ENCODE measurements at regions not wholly inside any gene's neighbourhood (a gene's known extent, or its start where the extent isn't known, plus 50 kb on each side); places are given as distances from the start of the nearest gene placed in this dataset.
"Not testable (repeated sequence)": the region's sequence is repeated elsewhere in the genome, so short reads cannot be mapped to it uniquely, and the experiment has no call there.

DNA sequence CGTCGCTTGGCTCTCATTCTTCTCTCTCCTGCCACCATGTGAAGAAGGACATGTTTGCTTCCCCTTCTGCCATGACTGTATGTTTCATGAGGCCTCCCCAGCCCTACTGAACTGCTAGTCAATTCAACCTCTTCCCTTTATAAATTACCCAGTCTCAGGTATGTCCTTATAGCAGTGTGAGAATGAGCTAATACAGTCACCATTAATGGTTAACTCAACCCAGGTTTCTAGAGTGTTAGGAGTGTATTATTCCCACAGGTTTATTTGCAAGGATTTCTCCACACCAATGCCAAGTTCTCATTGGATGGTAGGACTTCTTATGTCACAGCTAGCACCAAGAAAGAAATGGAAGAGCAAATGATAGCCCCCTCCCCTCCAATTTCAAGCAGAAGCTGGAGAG is 71.9 kb downstream of the DYNAP start:
- DNase-seq (ENCODE audit: low read depth in 2 of 2), result no peak

DNA sequence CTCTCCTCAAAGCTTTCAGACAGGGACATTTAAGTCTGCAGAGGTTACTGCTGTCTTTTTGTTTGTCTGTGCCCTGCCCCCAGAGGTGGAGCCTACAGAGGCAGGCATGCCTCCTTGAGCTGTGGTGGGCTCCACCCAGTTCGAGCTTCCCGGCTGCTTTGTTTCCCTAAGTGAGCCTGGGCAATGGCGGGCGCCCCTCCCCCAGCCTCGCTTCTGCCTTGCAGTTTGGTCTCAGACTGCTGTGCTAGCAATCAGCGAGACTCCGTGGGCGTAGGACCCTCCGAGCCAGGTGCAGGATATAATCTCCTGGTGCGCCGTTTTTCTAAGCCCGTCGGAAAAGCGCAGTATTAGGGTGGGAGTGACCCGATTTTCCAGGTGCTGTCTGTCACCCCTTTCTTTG is 78.7 kb downstream of the DYNAP start:
- DNase-seq (ENCODE audit: low read depth in 2 of 2), result not testable (repeated sequence)

DNA sequence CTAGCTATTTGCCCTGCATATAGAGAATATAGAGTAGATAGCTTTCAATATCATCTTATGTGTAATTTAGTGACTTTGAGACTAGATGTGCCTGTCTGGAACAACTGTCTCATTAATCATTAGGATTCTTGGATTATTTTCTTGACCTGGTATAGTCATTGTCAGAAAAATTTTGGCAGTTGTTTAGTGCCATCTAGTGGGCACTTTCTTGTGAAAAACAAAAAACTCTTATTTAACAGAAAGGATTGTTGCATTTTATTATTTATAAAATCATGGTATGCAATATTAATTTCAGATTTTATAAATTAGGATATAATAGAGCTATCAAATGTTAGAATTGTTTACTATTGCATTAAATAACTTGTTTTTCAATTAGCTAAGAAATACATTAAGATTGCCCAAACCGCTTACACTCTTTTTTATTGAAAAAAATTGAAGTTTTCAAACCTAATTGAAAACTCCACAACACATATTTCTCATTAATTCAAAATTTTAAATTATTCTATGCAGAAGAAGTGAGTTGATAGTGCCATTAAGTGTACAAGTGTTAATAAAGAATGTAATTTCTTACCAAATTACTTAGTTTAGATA is 80.3 kb downstream of the DYNAP start:
- DNase-seq (ENCODE audit: low read depth in 2 of 2), result no peak

DNA sequence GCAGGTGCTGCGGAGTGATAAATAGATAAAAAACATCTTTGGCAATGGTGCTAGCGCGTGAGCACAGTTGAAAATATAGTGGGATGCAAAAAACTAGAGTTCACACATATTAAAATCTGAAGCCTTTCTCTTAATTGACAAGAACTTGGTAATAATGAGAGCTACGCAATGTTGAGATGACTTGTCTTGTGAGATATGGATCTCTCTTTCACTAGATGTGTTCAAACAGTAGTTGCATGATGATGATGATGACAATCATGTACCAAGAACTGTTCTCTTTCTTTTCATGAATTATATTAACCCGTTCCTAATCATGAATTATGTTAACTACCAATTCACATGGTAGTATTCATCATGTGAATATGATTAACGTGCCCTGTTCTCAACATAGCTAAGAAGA is 81.1 kb downstream of the DYNAP start:
- no peak for DNase-seq (ENCODE audit: low read depth in 2 of 2)

DNA sequence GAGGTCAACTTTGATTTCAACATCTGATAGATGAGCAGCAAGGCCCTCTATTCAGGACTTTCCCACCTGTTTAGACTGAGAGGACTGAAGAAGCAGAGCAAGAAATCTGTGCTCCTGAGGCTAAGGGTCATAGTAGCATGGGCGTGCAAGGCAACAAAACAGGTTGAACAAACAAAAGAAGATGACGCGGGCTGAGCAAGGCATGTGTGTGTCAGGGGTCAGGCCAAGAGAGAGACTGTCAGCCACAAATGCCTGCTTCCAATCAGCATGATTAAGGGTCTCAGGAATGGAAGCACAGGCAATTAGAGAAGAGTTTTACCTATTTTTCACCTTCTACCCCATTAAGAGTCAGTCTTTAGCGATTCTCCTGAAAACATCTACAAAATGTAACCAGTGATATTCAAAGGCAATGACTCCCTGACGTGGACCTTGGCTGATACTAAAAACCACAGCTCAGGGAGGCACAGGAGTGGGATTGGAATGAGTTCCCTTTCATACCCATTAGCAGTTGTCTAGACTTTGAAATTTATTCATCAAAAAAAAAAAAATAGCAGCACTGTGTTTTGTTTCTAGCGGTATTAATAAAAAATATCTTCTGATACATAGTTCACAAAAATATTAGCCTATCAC is 81.9 kb downstream of the DYNAP start:
- no peak for DNase-seq (ENCODE audit: low read depth in 2 of 2)

DNA sequence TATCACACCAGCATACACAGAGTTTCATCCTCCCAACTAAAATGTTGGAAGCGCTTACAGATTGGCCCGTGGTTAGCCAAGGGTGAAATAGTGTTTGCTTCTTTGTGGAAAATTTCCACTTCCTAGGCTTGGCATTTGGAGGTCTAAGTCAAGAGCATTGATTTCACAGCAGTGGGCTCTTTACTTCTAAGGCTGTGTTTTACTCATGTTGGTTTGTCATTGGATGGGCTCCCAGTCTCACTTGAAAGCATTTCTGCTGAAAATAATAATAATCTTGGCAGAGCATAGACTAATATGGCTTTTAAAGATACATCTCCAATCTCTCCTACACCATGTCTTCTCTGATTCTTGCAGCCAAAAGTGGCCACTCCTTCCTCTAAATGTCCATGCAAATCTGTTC is 82.9 kb downstream of the DYNAP start:
- DNase-seq (ENCODE audit: low read depth in 2 of 2), result no peak

DNA sequence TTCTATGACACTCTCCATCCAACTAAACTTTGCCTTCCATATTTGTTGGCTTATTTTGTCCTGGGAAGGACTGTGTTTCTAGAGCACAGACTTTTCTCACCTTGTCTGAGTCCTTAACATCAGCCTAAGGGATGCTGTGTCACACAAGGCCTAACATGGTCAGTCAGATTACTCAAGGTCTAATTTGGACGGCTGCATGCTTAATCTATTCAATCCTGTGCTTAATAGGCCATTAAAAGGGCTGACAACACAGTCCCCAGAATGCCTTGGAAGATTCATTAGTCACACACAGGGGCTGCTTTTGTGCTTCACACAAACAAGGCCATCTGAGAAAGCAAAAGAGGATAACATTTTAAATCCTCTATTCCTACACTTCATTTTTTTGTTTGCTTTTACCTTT is 84.0 kb downstream of the DYNAP start:
- DNase-seq (ENCODE audit: low read depth in 2 of 2), result no peak

DNA sequence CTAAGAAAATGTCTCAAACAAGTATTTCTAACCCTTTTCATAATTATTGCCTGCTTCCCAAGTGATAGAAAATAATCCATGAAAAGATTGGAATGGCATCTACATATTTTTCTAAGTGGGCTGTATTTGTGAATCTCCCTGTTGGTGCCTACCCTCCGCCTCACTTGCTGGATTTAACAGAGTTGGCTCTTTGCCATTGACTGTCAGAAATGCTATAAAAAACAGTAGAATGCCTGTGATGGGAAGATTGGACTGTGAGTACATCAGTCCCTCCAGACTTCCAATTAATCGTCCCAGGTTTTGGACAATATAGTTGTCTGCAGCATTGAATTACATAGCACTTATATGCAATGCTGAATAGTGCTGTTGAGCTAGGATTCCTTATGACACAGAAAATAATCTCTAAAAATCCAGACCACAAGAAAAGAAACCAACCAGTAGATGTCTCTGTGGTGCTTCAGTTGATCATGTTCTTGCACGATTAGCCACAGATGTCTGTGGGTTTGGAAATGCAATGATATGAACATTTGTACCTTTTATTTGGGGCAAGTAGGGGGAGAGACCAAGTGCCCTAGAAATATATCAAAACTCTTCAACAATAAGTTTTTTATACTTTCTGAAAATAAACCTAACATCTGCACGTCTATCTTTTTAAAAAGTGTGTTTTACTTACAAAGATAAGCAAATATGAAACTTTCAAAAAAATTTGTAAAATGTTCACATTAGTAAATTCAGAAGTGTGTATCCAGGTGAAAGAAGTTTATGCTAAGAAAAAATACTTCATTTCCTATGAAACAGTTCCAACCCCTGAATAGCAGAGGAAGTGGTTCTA is 88.5 kb downstream of the DYNAP start:
- no peak for DNase-seq (ENCODE audit: low read depth in 2 of 2)

DNA sequence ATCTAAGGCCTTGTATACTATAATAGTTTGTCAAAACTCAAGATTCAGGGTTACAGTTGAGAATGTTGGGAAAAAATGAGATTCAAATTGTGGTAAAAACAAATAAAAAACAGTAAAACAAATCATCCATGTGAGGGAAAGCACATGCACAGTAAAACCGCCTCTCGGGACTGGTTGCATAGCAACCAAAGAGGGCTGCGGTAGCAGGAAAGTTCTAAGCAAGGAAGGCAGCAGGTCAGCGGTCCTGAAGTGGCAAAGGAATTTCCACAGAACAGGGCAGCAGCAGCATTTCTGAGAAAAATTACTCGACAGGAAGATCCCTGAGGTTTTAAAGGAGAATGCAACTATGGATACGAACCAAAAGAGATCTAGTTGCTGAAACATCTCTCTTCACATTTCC is 93.7 kb downstream of the DYNAP start:
- DNase-seq (ENCODE audit: low read depth in 2 of 2), result no peak

DNA sequence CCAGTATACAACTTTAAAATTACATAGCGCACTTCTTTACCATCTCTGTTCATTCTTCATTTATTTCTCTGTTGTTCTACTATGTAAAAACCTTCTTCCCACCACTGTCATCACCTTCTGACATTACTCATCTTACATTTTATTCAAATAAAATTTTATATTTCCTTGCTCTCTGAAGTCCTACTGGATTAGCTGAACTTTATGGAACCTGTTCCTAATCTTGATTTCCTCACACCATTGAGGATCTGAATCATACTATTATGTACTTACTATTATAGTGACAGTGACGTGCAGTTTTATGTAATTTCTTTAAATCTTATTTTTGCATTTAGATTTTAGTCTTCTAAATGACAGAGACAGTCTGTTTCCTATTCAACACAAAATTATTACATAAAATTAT is 98.3 kb downstream of the DYNAP start:
- no peak for DNase-seq (ENCODE audit: low read depth in 2 of 2)

DNA sequence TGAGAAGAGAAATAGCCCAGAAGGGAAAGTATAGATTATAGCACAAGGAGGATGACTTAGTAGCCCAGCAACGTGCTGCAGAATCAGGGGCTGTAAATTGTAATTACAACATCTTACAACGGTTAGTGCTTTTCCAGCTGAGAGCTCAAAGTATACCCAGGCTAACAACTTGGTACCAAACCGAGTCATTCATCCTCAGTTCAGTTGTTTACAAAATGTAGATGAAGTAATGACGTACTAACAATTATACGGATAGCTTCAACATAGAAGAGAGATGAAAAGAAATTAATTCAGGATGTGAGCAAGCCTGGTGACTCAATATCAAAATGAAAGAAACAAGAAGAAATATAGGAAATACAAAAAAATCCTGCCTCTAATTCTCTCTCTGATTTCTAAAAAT is 99.2 kb downstream of the DYNAP start:
- DNase-seq (ENCODE audit: low read depth in 2 of 2), result no peak

DNA sequence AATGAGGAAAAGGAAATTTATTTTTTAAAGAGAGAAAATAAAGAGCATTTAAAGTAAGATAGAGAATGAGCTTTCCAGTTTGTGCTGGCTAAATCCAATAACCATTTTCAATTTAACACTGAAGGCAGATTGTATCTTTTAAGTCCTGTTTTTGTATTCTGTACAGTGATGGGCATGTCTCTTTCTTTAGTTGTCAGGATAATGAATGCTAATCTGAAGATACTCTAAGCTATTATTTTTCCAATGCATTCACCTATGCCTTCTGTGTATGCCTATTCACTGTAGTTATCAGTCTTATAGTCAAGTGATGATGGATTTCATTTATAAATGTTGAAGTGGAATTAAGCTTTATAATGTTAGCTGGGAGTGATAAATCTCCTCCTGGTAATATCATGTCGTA is 101.4 kb downstream of the DYNAP start:
- no peak for DNase-seq (ENCODE audit: low read depth in 2 of 2)

DNA sequence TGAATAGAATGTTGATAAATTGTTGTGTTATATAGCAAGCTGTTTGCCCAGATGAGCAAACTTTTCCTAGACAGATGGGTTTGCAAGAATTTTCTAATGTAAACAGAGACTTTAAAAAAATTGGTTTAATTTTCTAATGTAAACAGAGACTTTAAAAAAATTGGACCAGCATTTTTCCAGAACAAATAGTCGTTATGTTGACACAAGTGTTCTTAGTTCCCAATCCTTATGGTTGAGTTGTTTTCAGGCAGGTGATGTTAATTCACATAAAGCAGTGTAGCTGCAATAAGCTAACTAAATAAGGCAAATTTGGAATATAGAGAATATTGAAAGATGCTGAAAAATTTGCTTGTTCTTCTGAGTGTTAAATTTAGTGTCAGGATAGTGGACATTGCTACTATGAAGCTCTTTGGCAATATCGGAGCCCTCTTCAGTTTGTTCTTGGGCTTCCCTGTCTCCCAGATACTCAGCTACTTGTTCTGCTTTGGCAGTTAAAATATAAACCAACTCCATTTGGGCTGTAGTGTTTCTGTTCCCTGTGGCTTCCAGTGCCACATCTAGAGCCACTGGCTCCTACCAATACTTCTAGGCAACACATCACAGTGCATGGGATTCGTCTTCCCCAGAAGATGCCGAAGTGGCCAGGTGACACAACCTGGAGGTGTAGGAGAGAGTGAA is 105.7 kb downstream of the DYNAP start:
- no peak for DNase-seq (ENCODE audit: low read depth in 2 of 2)

DNA sequence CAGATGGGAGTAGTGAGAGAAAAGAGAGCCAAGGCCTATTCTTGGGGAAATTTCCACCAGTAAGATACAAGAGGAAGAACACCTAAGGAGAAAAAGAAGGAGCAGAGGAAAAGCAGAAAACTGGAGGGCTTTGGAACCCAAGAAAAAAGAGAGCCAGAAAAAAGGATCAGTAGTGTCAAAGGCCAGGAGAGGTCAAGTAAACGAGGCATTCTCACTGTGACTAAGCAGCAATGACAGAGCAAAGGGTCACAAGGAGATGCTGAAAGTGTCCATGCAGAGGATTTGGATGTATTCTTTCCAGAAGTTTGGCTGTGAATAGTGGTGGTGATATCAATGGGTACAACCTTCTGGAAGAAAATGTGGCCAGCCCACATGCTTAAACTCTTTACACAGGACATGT is 109.5 kb downstream of the DYNAP start:
- DNase-seq (ENCODE audit: low read depth in 2 of 2), result no peak

DNA sequence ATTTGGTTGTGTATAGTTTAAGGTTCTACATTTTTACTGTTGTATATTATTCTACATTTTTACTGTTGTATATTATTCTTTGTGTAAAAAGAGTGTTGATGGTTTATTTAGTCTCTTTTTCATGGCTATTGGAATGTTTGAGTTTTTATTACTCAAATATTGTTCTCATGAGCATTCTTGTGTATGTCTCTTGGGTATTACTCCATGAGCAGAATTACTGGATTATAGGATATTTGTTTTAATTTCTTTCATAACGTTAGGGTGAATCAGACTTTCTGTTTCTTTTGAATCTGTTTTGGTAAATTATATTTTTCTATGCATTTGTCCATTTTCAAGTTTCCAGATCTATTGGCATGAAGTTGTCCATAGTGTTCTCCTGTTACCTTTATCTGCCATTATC is 111.6 kb downstream of the DYNAP start:
- no peak for DNase-seq (ENCODE audit: low read depth in 2 of 2)

DNA sequence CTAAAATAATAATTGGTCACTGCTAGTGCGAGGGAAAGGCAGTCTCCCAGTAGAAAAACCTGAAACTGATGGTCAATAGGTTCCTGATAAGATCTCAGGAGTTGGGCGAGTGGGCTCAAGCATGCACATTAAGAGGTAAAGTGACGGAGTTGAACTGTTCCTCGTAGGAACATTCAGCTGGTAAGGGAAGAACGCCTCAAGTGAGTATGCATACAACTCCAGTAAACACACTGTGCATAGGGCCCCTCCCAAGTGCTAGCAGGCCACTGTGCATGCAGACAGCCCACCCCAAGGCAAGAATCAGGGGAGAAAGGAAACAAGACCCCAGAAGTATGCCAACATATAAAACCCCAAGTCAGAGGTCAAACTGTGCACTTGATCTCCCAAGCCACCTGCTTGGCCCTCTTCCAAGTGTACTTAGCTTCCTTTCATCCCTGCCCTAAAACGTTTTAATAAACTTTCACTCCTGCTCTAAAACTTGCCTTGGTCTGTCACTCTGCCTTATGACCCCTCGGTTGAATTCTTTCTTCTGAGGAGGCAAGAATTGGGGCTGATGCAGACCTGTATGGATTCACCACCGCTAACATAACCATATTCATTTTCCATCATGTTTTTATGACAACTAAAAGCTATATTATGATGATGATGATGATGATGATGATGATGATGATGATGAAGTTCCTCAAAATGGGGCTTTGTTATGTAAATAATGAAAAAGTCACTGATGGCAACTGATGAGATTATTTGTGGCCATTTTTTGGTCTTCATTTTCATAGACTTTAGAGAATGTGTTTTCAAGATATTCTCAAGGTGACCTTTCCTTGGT is 118.0 kb upstream of the RAB27B start:
- no peak for DNase-seq (ENCODE audit: low read depth in 2 of 2)

DNA sequence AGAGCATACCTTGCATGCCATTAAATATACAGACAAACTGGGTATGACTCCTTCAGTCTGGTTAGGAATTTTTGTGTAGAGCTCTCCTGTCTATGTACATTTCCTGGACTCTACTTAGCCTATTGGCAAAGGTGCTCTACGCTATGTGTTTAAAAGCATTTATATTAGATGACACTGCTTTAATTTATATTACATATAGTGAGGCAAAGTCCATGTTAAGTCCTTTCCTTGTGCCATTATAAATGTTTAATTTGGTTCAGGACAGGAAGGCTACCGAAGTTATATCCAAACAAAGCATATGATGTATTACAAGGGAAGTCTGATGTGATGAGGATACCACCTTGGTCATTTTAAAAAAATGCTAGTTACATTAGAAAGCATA is 117.4 kb upstream of the RAB27B start:
- DNase-seq (ENCODE audit: low read depth in 2 of 2), result no peak

DNA sequence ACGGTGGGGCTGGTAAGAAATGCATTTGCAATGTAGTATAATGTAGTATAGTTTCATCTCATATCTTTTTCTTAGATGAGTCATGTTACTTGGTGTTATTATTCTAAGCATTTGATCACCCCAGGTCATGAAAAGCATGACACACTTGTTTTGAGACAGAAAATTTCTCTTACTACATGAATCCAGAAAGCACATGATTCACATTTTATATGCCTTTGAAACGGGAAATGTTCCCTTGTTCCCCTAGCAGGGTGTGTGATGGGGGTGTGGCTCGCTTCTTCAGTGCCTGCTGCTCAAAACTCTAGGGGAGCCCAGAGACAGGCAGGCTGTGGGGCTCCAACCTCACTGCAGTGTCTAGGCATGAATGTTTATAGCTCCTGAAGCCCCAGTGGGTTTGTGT is 116.0 kb upstream of the RAB27B start:
- no peak for DNase-seq (ENCODE audit: low read depth in 2 of 2)

DNA sequence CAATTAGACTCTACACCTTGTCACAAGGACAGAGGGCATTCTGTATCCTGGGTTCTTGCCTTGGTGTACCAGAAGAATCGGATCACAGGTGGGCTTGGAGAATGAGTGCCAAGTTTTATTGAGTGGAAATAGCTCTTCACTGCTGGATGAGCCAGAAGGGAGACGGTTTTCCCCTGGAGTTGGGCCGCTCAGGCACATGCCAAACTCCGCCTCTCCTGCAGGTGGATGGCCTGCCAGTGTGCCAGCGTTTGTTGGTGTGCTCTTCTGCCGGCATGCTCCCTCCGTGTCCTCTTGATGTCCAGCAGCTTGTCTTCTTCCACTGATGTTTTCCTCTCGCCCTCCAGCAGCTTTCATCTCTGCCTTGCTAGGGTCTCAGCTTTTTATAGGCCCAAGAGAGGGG is 115.5 kb upstream of the RAB27B start:
- DNase-seq (ENCODE audit: low read depth in 2 of 2), result no peak

DNA sequence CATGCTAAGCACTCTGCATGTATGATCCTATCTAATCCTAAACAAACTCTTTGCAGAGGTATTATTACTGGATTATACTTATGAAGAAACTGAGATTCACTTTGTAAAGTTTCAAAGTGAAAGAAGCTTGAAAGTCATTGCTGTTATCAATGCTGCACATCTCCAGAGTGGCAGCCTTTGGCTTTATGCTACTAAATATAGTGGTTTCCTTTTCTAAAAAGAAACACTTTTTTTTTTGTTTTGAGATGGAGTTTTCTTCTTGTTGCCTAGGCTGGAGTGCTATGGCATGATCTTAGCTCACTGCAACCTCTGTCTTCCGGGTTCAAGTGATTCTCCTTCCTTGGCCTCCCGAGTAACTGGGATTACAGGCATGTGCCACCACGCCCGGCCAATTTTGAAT is 114.9 kb upstream of the RAB27B start:
- DNase-seq (ENCODE audit: low read depth in 2 of 2), result no peak

DNA sequence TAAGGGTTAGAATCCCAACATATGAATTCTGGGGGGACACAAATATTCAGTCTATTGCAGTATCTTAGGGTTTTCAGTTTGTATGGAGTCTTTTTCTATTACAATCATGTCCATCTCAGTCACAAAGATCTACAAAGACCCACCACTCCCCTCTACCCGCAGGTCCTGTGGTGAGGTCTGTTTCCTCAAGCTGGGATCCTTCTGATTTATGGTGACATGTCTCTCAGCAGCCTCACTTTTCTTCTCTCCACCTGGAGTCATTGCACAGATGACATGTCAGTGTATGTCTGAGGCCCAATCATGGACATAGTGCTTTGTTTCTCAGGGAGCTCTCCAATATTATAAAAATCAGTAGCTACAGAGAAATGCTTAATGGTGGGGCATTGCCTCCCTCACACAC is 113.4 kb upstream of the RAB27B start:
- no peak for DNase-seq (ENCODE audit: low read depth in 2 of 2)

DNA sequence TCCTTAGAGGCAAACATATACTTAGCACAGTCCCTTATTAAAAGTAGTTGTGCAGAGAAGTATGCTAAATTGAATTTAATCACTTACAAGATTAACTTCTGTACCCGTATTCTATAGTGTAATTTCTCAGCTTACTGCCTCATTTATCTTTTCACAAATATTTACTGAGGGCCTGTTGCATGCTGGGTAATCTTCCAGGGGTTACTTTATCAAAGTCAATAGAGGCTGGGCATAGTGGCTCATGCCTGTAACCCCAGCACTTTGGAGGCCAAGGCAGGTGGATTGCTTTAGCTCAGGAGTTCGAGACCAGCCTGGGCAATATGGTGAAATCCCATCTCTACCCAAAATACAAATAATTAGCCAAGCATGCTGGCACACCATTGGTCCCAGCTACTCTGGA is 111.7 kb upstream of the RAB27B start:
- no peak for DNase-seq (ENCODE audit: low read depth in 2 of 2)
